ENCODE measurements at regions not wholly inside any gene's neighbourhood (a gene's known extent, or its start where the extent isn't known, plus 50 kb on each side); places are given as distances from the start of the nearest gene placed in this dataset.

- peaks cover 19 to 22% of the 10 kb centered on the region in 2 experiments for H3K4me1 Mint-ChIP-seq
Measured at GRCh38 chr2:136173126-136173525, 55.2 kb upstream of the CXCR4 start.

More at GRCh38 chr2:136173126-136173525, 55.2 kb upstream of the CXCR4 start:
- Histone ChIP-seq H2BK20ac (ENCODE audit: low read depth, low read length, poor library complexity, severe bottlenecking) (no peak overlapping the region), H2AK5ac (ENCODE audit: insufficient read length, low read length) (no peak overlapping the region), H3K27ac (ENCODE audit: insufficient read length, low read depth, low read length) (no peak overlapping the region), H2BK12ac (ENCODE audit: insufficient read length, low read depth, low read length) (no peak overlapping the region), H3T11ph (ENCODE audit: low read length) (no peak overlapping the region), H2BK5ac (ENCODE audit: insufficient read length, low read length) (no peak overlapping the region), H2BK15ac (ENCODE audit: low read depth, low read length) (no peak overlapping the region), H2BK120ac (ENCODE audit: low read depth, low read length, poor library complexity, severe bottlenecking) (no peak overlapping the region), H3K4me2 (ENCODE audit: insufficient read depth, insufficient read length, low read length) (no peak overlapping the region), H3K9ac (ENCODE audit: extremely low read depth, insufficient read length, low read length) (no peak overlapping the region), H3K9me3 (ENCODE audit: control insufficient read depth, low read depth, low read length) (no peaks in the 10 kb centered on the region), H4K8ac (replicated peaks; ENCODE audit: insufficient read length, low read depth, low read length) (no peak overlapping the region), H3K4ac (ENCODE audit: low read depth, low read length) (no peak overlapping the region), H3K27me3 (ENCODE audit: insufficient read depth, low read length) (no peaks in the 10 kb centered on the region), H3K79me1 (ENCODE audit: insufficient read depth, low read depth, low read length, poor library complexity, severe bottlenecking) (no peaks in the 10 kb centered on the region), H2AFZ (ENCODE audit: low read length) (no peak overlapping the region), H3K79me2 (ENCODE audit: insufficient read depth, low read length) (no peaks in the 10 kb centered on the region), H3K4me1 (ENCODE audit: insufficient read depth, low read length) (no peaks in the 10 kb centered on the region; the same call in 1 of the 2 replicates), H4K5ac (ENCODE audit: insufficient read length, low read depth, low read length) (no peak overlapping the region), H3K18ac (ENCODE audit: insufficient read length, low read depth, low read length) (no peak overlapping the region), H3K23ac (ENCODE audit: insufficient read length, low read depth, low read length) (no peak overlapping the region), H3K14ac (ENCODE audit: insufficient read depth, low read length) (no peak overlapping the region), H3K23me2 (ENCODE audit: insufficient read length, low read depth, low read length, poor library complexity, severe bottlenecking) (no peaks in the 10 kb centered on the region), H3K56ac (ENCODE audit: insufficient read length, low read depth, low read length) (no peak overlapping the region), H4K91ac (ENCODE audit: insufficient read length, low read depth, low read length) (no peak overlapping the region), H4K20me1 (ENCODE audit: control insufficient read depth, insufficient read depth, insufficient read length) (no peaks in the 10 kb centered on the region)
- no CpG with 5 or more reads among the region's 1 CpG for WGBS (ENCODE audit: extremely low coverage, insufficient read length, low lambda C conversion rate)
- Mint-ChIP-seq H3K36me3 (ENCODE audit: insufficient read depth in 1 of 3, low read depth in 3 of 3) (peaks cover 0 to 3% (median 0%) of the 10 kb centered on the region in 3 experiments; a peak in 2 of 7 replicates), H3K4me3 (no peak overlapping the region), H3K9me3 (no peaks in the 10 kb centered on the region), H3K27ac (no peak overlapping the region), H3K27me3 (ENCODE audit: low read depth) (no peaks in the 10 kb centered on the region; the same call in 1 of the 2 replicates)
- DNase-seq = no peak
- no peak for TF ChIP-seq CTCF (conservative IDR thresholded peaks at IDR 0.05)
